PC-9 (cell line): ENCODE measurements at regions not wholly inside any gene's neighbourhood (a gene's known extent, or its start where the extent isn't known, plus 50 kb on each side); places are given as distances from the start of the nearest gene placed in this dataset.

Experiments used
- CTCF ChIP-seq: fragments of 200-600 bp; sonication (generic); conservative IDR thresholded peaks from 2 replicates; pipeline ENCODE4 v1.6.1; 2017; ENCODE audit warnings: mixed run types, antibody characterized with exemption, mild to moderate bottlenecking, moderate library complexity
- EZH2 ChIP-seq: fragments of 200-600 bp; sonication (generic); IDR thresholded peaks from 2 replicates; pipeline ENCODE4 v1.8.0; 2017; ENCODE audit warnings: antibody characterized with exemption, low read depth

- TF ChIP-seq CTCF (no peak), EZH2 (no peak)
Measured at GRCh38 chr14:105904379-105904778, 378.0 kb downstream of the TMEM121 start.
